Hematopoietic multipotent progenitor cell treated with erythropoietin and hydrocortisone succinate and interleukin-3 and kit ligand, for 6 days (in vitro differentiated cells): ENCODE measurements at regions not wholly inside any gene's neighbourhood (a gene's known extent, or its start where the extent isn't known, plus 50 kb on each side); places are given as distances from the start of the nearest gene placed in this dataset.

Experiments used
- DNase-seq: peaks from one replicate; pipeline ENCODE4 v3.0.0-alpha.2; 2015

DNA sequence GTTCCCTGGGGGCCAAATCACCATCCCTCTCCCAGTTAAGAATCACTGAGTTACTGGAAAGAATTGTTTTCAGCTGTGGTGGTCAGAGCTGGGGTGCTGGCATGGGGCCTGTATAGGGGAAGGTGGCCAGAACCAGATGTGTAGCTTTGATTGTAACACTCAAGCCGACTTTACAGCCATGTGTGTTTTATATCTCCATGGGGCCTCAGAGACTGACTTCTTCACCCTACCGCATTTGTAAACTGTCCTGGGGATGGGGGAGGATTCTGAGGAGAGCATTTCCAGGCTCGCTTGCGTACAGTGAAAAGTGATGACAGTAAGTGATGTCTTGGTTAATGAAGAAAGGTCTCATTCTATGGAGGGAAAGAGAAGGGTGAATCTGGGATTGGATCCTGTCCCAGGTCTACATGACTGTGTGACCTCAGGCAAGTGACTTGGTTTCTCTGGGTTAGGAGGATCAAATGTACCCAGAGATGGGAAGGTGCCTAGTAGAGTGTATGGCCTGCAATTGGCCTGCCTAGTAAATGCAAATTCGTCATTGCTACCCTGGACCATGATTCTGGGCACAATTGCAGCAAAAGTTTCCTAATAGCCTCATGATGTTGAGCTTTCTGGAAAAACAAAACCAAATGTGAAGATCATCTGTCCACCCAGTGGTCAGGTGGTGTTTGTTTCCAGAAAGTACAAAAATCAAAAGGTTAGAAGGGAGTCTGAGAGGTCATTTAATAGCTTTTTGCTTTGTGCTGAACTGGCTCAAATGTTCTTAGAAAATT lies 49.7 kb upstream of the RCC2 start:
- peak; percentile 24 for DNase-seq
